Fibroblast of lung (primary cell): ENCODE measurements at regions not wholly inside any gene's neighbourhood (a gene's known extent, or its start where the extent isn't known, plus 50 kb on each side); places are given as distances from the start of the nearest gene placed in this dataset.

ENCODE experiments used
- EZH2 ChIP-seq: IDR thresholded peaks from 2 replicates; pipeline ENCODE4 v1.5.1; 2012; ENCODE audit warnings: low read length, control low read depth, mild to moderate bottlenecking; ENCODE audit errors: missing control alignments
- TF ChIP-seq, protein P1 (sequence below), 2 donors: IDR thresholded peaks in 1 of 2; conservative IDR thresholded peaks in 1 of 2; 1 replicate in 1 of 2; 2 replicates in 1 of 2; pipeline ENCODE4 v1.5.1; 2011 to 2012; ENCODE audit warnings: low read length in 2 of 2, control low read depth in 1 of 2, inconsistent platforms in 1 of 2, low read depth in 1 of 2, mild to moderate bottlenecking in 1 of 2

DNA sequence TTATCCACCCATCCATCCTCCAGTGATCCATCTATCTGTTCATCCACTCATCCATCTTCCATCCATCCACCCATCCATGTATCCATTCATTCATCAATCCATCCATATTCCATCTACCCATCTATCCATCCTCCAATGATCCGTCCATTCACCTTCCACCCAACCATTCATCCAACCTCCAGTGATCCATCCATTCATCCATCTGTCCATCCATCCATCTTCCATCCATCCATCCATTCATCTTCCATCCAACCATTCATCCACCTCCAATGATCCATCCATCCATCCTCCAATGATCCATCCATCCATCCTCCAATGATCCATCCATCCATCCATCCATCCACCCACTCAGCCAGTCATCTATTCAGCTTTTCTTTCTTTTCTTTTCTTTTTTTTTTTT is 156.5 kb upstream of the WSCD1 start:
- TF ChIP-seq, protein P1, sequence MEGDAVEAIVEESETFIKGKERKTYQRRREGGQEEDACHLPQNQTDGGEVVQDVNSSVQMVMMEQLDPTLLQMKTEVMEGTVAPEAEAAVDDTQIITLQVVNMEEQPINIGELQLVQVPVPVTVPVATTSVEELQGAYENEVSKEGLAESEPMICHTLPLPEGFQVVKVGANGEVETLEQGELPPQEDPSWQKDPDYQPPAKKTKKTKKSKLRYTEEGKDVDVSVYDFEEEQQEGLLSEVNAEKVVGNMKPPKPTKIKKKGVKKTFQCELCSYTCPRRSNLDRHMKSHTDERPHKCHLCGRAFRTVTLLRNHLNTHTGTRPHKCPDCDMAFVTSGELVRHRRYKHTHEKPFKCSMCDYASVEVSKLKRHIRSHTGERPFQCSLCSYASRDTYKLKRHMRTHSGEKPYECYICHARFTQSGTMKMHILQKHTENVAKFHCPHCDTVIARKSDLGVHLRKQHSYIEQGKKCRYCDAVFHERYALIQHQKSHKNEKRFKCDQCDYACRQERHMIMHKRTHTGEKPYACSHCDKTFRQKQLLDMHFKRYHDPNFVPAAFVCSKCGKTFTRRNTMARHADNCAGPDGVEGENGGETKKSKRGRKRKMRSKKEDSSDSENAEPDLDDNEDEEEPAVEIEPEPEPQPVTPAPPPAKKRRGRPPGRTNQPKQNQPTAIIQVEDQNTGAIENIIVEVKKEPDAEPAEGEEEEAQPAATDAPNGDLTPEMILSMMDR (conservative IDR thresholded peaks at IDR 0.05 in 1 of 2, IDR thresholded peaks at IDR 0.05 in 1 of 2; ENCODE audit: low read depth in 1 of 2, low read length in 2 of 2) = no peak
- no peak for TF ChIP-seq EZH2
